GM18951 (cell line): ENCODE measurements at regions not wholly inside any gene's neighbourhood (a gene's known extent, or its start where the extent isn't known, plus 50 kb on each side); places are given as distances from the start of the nearest gene placed in this dataset.
"Not testable (repeated sequence)": the region's sequence is repeated elsewhere in the genome, so short reads cannot be mapped to it uniquely, and the experiment has no call there.

Experiments
- POLR2A ChIP-seq: IDR thresholded peaks from 4 replicates; pipeline ENCODE4 v1.6.1; 2011; ENCODE audit warnings: mild to moderate bottlenecking; ENCODE audit not compliant: insufficient read length, insufficient read depth; ENCODE audit errors: extremely low read depth
- in situ Hi-C: fragments of 300-500 bp; cut with MboI; formaldehyde crosslinking; loops from one replicate; pipeline ENCODE4 v1.12.0; 2022; ENCODE audit warnings: low sequenced_read_pairs, mixed read lengths, inconsistent platforms; ENCODE audit not compliant: unreplicated experiment

DNA sequence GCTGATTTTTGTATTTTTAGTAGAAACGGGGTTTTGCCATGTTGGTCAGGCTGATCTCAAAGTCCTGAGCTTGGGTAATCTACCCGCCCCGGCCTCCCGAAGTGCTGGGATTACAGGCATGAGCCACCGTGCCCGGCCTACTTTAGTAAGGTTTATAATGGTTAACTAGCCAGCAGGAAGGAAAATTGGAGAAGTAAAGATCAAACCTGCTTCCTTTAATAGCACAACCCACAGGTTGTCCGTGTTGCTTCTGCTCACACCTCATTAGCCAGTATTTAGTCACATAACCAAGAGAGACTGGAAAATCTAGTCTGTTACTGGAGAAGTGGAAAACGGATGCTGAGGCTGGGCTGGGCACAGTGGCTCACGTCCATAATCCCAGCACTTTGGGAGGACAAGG lies 51.9 kb upstream of the TBL1XR1 start:
- no peak for TF ChIP-seq POLR2A
- in situ Hi-C loops = no loop called here

DNA sequence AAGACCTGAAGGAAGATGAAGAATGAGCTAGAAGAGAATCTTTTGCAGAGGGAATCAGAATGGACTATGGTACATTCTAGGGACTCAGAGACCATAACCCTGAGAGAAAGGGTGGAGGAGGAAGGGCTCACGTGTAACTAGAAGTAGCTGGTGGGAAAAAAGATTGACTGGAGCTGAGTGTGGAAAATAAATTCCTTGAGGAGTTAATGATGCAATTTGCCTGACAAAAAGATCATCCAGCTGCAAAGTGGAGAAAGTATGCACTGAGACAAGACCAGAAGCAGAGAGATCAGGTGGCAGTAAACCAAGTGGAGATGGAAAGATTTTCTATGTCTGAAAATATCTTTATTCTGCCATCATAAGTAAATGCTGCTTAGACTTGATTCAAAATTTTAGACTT lies 52.9 kb upstream of the TBL1XR1 start:
- in situ Hi-C loops = no loop called here

GRCh38 chr3:177251755-177252154 lies 54.5 kb upstream of the TBL1XR1 start:
- in situ Hi-C loops = no loop called here
- TF ChIP-seq POLR2A = no peak

More for the DNA sequence above, 52.9 kb upstream of the TBL1XR1 start:
- no peak for TF ChIP-seq POLR2A

DNA sequence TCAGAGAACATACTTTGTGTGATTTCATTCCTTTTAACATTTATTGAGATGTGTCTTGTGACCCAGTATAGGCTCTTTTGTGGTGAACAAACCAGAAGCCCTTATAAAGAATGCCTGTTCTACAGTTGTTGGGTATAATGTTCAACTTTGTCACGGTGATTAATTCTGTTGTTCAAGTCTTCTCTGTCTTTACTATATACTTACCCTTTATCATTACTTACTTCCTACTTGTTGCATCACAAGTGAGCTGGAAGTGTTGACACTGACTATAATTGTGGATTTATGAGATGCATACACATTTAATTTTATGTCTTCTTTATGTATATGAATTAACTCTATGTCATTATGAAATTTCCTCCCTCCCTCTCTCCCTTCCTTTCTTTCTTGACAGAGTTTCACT lies 59.7 kb upstream of the TBL1XR1 start:
- in situ Hi-C loops = no loop called here
- no peak for TF ChIP-seq POLR2A

GRCh38 chr3:177257625-177258024 lies 60.3 kb upstream of the TBL1XR1 start:
- no peak for TF ChIP-seq POLR2A
- in situ Hi-C loops = no loop called here

GRCh38 chr3:177262396-177262795 lies 65.1 kb upstream of the TBL1XR1 start:
- in situ Hi-C loops = no loop called here
- no peak for TF ChIP-seq POLR2A

DNA sequence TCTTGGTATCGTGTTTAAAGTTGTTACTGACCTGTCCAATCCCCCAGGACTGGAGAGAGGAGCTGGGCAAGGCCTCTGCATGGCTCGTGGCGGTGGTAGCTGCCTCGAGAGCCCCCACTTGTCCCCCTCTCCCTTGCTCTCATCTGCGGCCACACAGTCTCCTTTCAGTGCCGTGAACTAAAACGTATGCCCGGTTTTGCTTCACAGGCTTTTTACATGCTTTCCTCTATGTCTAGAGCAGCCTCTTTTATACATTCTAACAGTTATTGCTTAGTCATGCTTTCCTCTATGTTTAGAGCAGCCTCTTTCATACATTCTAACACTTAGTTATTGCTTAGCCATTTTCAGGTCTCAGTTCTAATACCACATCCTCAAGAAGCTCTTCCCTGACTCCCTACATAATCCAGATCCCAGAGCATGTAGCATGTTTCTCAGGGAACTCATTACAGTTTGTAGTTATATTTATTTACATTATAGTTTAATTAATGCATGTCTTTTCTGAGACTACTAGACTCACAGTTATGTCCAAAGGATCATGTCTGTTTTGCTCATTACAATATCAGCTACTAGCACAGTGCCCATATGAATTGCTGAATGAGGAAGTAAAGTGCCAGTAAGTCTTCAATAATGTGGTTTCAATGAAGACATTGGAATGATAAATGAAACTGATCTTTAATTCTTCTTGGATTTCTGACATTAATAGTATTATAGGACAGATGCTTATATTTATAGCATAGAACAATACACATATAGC lies 66.5 kb upstream of the TBL1XR1 start:
- in situ Hi-C loops = no loop called here
- no peak for TF ChIP-seq POLR2A

GRCh38 chr3:177271811-177272501 lies 74.7 kb upstream of the TBL1XR1 start:
- in situ Hi-C loops = not testable (repeated sequence)

DNA sequence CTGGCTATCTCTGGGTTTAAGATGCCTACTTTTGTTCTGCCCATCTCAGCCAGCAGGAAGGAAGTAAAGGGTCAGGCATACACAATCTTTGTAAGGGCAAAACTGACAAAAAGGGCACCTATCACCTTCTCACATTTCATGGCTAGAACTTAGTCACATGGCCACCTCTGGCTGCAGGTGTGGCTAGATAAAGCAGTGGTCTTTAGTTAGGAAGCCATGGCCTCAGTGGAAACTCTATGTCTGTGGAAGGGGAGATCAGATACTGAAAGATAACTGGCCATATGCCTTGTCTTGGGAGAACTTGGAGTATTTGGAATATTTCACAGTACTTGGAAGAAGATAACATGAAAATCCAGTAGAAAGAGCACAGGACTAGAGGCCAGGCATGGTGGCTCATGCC lies 80.7 kb upstream of the TBL1XR1 start:
- in situ Hi-C loops = no loop called here
- TF ChIP-seq POLR2A = no peak

- TF ChIP-seq POLR2A = no peak
- in situ Hi-C loops = no loop called here
These were observed 82.0 kb upstream of the TBL1XR1 start for GRCh38 chr3:177279118-177279815.

GRCh38 chr3:177281292-177282118 lies 84.2 kb upstream of the TBL1XR1 start:
- TF ChIP-seq POLR2A = no peak

DNA sequence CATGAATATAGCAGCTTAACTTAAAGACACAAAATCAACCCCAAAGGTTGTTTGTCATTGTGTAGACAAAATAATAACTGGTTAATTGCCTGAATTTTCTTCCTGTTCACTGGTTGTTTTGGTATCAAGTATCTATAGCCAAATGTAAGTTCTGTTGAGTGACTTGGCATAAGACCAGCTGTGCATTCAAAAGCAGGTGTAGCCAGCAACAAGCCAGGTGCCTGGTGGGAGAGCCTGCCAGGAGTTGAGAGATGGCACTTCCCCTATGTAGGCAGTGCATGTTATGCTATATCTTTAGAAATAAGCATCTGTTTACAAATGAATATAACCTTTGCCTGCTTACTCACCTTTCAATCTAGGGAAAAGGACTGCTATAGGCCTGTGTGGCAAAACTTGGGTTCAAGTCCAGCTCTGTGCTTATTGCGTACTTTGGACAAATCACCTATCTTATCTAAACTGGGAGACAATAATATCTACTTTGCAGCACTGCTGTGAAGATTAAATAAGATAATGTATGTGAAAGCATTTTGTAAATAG lies 84.9 kb upstream of the TBL1XR1 start:
- TF ChIP-seq POLR2A = no peak
- in situ Hi-C loops = no loop called here

More at GRCh38 chr3:177281292-177282118, 84.2 kb upstream of the TBL1XR1 start:
- in situ Hi-C loops = no loop called here

- in situ Hi-C loops = no loop called here
- TF ChIP-seq POLR2A = no peak
These were observed 86.7 kb upstream of the TBL1XR1 start for GRCh38 chr3:177283983-177284382.
